Occipital lobe (tissue), 1 donor: ENCODE measurements at regions not wholly inside any gene's neighbourhood (a gene's known extent, or its start where the extent isn't known, plus 50 kb on each side); places are given as distances from the start of the nearest gene placed in this dataset.
"Not testable (repeated sequence)": the region's sequence is repeated elsewhere in the genome, so short reads cannot be mapped to it uniquely, and the experiment has no call there.

Experiments
- DNase-seq: peaks from one replicate; lab custom pipeline; 2025; lab: John Stamatoyannopoulos, UW

GRCh38 chr21:14008436-14008835 is 202.3 kb downstream of the LIPI start:
- not testable (repeated sequence) for DNase-seq

- not testable (repeated sequence) for DNase-seq
Measured at GRCh38 chr21:14008006-14008405, 202.7 kb downstream of the LIPI start.

- not testable (repeated sequence) for DNase-seq
Measured at GRCh38 chr21:14006144-14006543, 204.6 kb downstream of the LIPI start.

- not testable (repeated sequence) for DNase-seq
Measured at GRCh38 chr21:13986996-13987958, 223.5 kb downstream of the LIPI start.

- not testable (repeated sequence) for DNase-seq
Measured at GRCh38 chr21:13985865-13986863, 224.6 kb downstream of the LIPI start.

GRCh38 chr21:13985137-13985864 is 225.5 kb downstream of the LIPI start:
- DNase-seq = not testable (repeated sequence)

GRCh38 chr21:13984728-13985127 is 226.0 kb downstream of the LIPI start:
- DNase-seq = not testable (repeated sequence)

GRCh38 chr21:13981176-13982087 is 229.3 kb downstream of the LIPI start:
- not testable (repeated sequence) for DNase-seq

- not testable (repeated sequence) for DNase-seq
Measured at GRCh38 chr21:13980115-13980662, 230.6 kb downstream of the LIPI start.

GRCh38 chr21:13979608-13980007 is 231.1 kb downstream of the LIPI start:
- not testable (repeated sequence) for DNase-seq

- not testable (repeated sequence) for DNase-seq
Measured at GRCh38 chr21:13974582-13974981, 236.2 kb downstream of the LIPI start.

- not testable (repeated sequence) for DNase-seq
Measured at GRCh38 chr21:13969853-13970252, 240.9 kb downstream of the LIPI start.

- not testable (repeated sequence) for DNase-seq
Measured at GRCh38 chr21:13969002-13969401, 241.8 kb downstream of the LIPI start.

GRCh38 chr21:13963259-13963658 is 247.5 kb downstream of the LIPI start:
- DNase-seq = not testable (repeated sequence)

GRCh38 chr21:13937236-13937635 is 273.5 kb downstream of the LIPI start:
- DNase-seq = no peak

- not testable (repeated sequence) for DNase-seq
Measured at GRCh38 chr21:13936033-13936937, 274.5 kb downstream of the LIPI start.

GRCh38 chr21:13935396-13936032 is 275.2 kb downstream of the LIPI start:
- DNase-seq = not testable (repeated sequence)

GRCh38 chr21:13934887-13935342 is 275.8 kb downstream of the LIPI start:
- not testable (repeated sequence) for DNase-seq
